GM21723 (cell line): ENCODE measurements at regions not wholly inside any gene's neighbourhood (a gene's known extent, or its start where the extent isn't known, plus 50 kb on each side); places are given as distances from the start of the nearest gene placed in this dataset.

Source experiments
- ATAC-seq: cut with Tn5 transposase; IDR thresholded peaks from one replicate; pipeline ENCODE4 v1.9.1; 2021; ENCODE audit warnings: mild to moderate bottlenecking, moderate library complexity; ENCODE audit not compliant: unreplicated experiment

GRCh38 chr10:4775808-4776207, 50.2 kb upstream of the AKR1E2 start:
- peak; percentile 29 for ATAC-seq

- no peak for ATAC-seq
Measured at GRCh38 chr10:4772202-4772570, 53.8 kb upstream of the AKR1E2 start.

GRCh38 chr10:4771554-4772201, 54.3 kb upstream of the AKR1E2 start:
- no peak for ATAC-seq

- no peak for ATAC-seq
Measured at GRCh38 chr10:4770801-4771553, 55.0 kb upstream of the AKR1E2 start.

- ATAC-seq, result no peak
Measured at GRCh38 chr10:4768416-4768815, 57.6 kb upstream of the AKR1E2 start.

GRCh38 chr10:4767033-4767814, 58.8 kb upstream of the AKR1E2 start:
- no peak for ATAC-seq

GRCh38 chr10:4766454-4766853, 59.6 kb upstream of the AKR1E2 start:
- no peak for ATAC-seq

GRCh38 chr10:4765428-4765827, 60.6 kb upstream of the AKR1E2 start:
- ATAC-seq, result no peak

- ATAC-seq, result no peak
Measured at GRCh38 chr10:4763960-4764428, 62.0 kb upstream of the AKR1E2 start.

- no peak for ATAC-seq
Measured at GRCh38 chr10:4763513-4763912, 62.5 kb upstream of the AKR1E2 start.

- no peak for ATAC-seq
Measured at GRCh38 chr10:4758256-4758655, 67.8 kb upstream of the AKR1E2 start.

- ATAC-seq, result no peak
Measured at GRCh38 chr10:4755286-4755989, 70.6 kb upstream of the AKR1E2 start.

- no peak for ATAC-seq
Measured at GRCh38 chr10:4754143-4754542, 71.9 kb upstream of the AKR1E2 start.

- ATAC-seq, result no peak
Measured at GRCh38 chr10:4751211-4751610, 74.8 kb upstream of the AKR1E2 start.

GRCh38 chr10:4749271-4749574, 76.8 kb upstream of the AKR1E2 start:
- ATAC-seq, result no peak

- no peak for ATAC-seq
Measured at GRCh38 chr10:4748491-4749270, 77.3 kb upstream of the AKR1E2 start.

- ATAC-seq, result no peak
Measured at GRCh38 chr10:4742217-4742616, 83.8 kb upstream of the AKR1E2 start.

GRCh38 chr10:4740471-4740870, 85.5 kb upstream of the AKR1E2 start:
- no peak for ATAC-seq

GRCh38 chr10:4736608-4737007, 89.4 kb upstream of the AKR1E2 start:
- no peak for ATAC-seq

GRCh38 chr10:4736183-4736582, 89.8 kb upstream of the AKR1E2 start:
- no peak for ATAC-seq

- no peak for ATAC-seq
Measured at GRCh38 chr10:4733843-4734224, 92.2 kb upstream of the AKR1E2 start.
